Esophagus muscularis mucosa (tissue), 4 donors: ENCODE measurements at regions not wholly inside any gene's neighbourhood (a gene's known extent, or its start where the extent isn't known, plus 50 kb on each side); places are given as distances from the start of the nearest gene placed in this dataset.

Source experiments
- CTCF ChIP-seq, 3 experiments: fragments of 200-600 bp in 2 of 3; fragments of 450-650 bp in 1 of 3; sonication (generic) in 2 of 3; IDR thresholded peaks; one replicate each; pipeline ENCODE4 v1.5.1; 2017 to 2019; ENCODE audit warnings: antibody characterized with exemption in 3 of 3, mild to moderate bottlenecking in 2 of 3, moderate library complexity in 1 of 3
- EP300 ChIP-seq: sonication (generic); formaldehyde crosslinking; IDR thresholded peaks from one replicate; pipeline ENCODE4 v1.6.1; 2017; ENCODE audit warnings: antibody characterized with exemption
- POLR2A ChIP-seq: fragments of 450-650 bp; IDR thresholded peaks from one replicate; pipeline ENCODE4 v1.6.1; 2017; ENCODE audit warnings: antibody characterized with exemption, moderate library complexity, mild to moderate bottlenecking, low read depth
- POLR2AphosphoS5 ChIP-seq, 2 donors: sonication (generic); formaldehyde crosslinking; IDR thresholded peaks; one replicate each; pipeline ENCODE4 v1.6.1; 2017; ENCODE audit warnings: antibody characterized with exemption in 2 of 2

- TF ChIP-seq CTCF (IDR thresholded peaks at IDR 0.05) (no peak), EP300 (no peak), POLR2AphosphoS5 (IDR thresholded peaks at IDR 0.05) (no peak), POLR2A (no peak)
Measured at GRCh38 chr13:80462037-80462436, 121.1 kb upstream of the SPRY2 start.
